ENCODE measurements at regions not wholly inside any gene's neighbourhood (a gene's known extent, or its start where the extent isn't known, plus 50 kb on each side); places are given as distances from the start of the nearest gene placed in this dataset.

GRCh38 chr2:236849940-236850339 is 235.7 kb upstream of the COPS8 start:
- TF ChIP-seq, protein P1, sequence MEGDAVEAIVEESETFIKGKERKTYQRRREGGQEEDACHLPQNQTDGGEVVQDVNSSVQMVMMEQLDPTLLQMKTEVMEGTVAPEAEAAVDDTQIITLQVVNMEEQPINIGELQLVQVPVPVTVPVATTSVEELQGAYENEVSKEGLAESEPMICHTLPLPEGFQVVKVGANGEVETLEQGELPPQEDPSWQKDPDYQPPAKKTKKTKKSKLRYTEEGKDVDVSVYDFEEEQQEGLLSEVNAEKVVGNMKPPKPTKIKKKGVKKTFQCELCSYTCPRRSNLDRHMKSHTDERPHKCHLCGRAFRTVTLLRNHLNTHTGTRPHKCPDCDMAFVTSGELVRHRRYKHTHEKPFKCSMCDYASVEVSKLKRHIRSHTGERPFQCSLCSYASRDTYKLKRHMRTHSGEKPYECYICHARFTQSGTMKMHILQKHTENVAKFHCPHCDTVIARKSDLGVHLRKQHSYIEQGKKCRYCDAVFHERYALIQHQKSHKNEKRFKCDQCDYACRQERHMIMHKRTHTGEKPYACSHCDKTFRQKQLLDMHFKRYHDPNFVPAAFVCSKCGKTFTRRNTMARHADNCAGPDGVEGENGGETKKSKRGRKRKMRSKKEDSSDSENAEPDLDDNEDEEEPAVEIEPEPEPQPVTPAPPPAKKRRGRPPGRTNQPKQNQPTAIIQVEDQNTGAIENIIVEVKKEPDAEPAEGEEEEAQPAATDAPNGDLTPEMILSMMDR (IDR thresholded peaks at IDR 0.05) = no peak
- no peak for TF ChIP-seq POLR2A (IDR thresholded peaks at IDR 0.05)

Data from body of pancreas (tissue), 4 donors.